MM.1S (cell line): ENCODE measurements at regions not wholly inside any gene's neighbourhood (a gene's known extent, or its start where the extent isn't known, plus 50 kb on each side); places are given as distances from the start of the nearest gene placed in this dataset.

ENCODE experiments used
- EZH2 ChIP-seq: fragments of 300-600 bp; sonication (generic); optimal IDR thresholded peaks from 2 replicates; pipeline ENCODE3; 2017; ENCODE audit warnings: low read depth, mild to moderate bottlenecking, antibody characterized with exemption, low read length, mixed read lengths
- TF ChIP-seq, protein P1 (sequence below): fragments of 300-600 bp; sonication (generic); IDR thresholded peaks from 2 replicates; pipeline ENCODE4 v1.5.1; 2016; ENCODE audit warnings: antibody characterized with exemption, low read length, mixed read lengths

DNA sequence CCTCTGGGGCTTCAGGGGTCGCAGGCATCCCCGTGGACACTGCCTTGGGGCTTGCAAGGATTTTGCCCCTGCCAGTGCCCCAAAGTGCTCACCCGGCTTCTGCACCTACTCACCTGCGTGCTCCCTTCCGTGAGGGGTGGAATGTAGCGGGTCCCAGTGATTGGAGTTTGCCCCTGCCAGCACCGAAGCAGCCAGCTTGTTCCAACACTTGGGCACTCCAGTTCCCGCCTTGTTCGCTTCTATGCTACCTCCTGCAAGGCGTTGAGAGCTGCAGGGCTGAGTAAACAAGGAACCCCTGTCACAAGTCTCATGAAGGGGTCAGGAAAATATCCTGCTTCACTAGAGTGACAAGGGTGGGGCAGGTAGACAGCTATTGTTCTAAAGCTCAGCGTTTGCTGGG lies 631.5 kb downstream of the EPHA4 start:
- TF ChIP-seq, protein P1, sequence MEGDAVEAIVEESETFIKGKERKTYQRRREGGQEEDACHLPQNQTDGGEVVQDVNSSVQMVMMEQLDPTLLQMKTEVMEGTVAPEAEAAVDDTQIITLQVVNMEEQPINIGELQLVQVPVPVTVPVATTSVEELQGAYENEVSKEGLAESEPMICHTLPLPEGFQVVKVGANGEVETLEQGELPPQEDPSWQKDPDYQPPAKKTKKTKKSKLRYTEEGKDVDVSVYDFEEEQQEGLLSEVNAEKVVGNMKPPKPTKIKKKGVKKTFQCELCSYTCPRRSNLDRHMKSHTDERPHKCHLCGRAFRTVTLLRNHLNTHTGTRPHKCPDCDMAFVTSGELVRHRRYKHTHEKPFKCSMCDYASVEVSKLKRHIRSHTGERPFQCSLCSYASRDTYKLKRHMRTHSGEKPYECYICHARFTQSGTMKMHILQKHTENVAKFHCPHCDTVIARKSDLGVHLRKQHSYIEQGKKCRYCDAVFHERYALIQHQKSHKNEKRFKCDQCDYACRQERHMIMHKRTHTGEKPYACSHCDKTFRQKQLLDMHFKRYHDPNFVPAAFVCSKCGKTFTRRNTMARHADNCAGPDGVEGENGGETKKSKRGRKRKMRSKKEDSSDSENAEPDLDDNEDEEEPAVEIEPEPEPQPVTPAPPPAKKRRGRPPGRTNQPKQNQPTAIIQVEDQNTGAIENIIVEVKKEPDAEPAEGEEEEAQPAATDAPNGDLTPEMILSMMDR: no peak
- TF ChIP-seq EZH2: no peak
